Stimulated activated effector memory CD8-positive, alpha-beta T cell treated with anti-CD3 and anti-CD28 coated beads, Interleukin-12 subunit alpha, Interleukin-12 subunit beta, amount 100 ng/mL, for 72 hours (primary cell): ENCODE measurements at regions not wholly inside any gene's neighbourhood (a gene's known extent, or its start where the extent isn't known, plus 50 kb on each side); places are given as distances from the start of the nearest gene placed in this dataset.

ENCODE experiments used
- ATAC-seq: fragments of 150-1000 bp; cut with Tn5 transposase; 2 replicates; pipeline ENCODE4 v1.10.0; 2021
- DNase-seq, 2 donors: peaks; one replicate each; pipeline ENCODE4 v3.0.0; 2021 to 2022; ENCODE audit warnings: low spot score in 2 of 2
- H3K27ac Mint-ChIP-seq: one replicate; pipeline ENCODE4 v1.8.0; 2022; ENCODE audit warnings: mild to moderate bottlenecking, mixed read lengths
- H3K36me3 Mint-ChIP-seq: one replicate; pipeline ENCODE4 v1.8.0; 2022; ENCODE audit warnings: mild to moderate bottlenecking, mixed read lengths
- H3K4me1 Mint-ChIP-seq: one replicate; pipeline ENCODE4 v1.8.0; 2022; ENCODE audit warnings: mixed read lengths
- H3K4me3 Mint-ChIP-seq: one replicate; pipeline ENCODE4 v1.8.0; 2022; ENCODE audit warnings: mild to moderate bottlenecking, mixed read lengths
- H3K9me3 Mint-ChIP-seq: one replicate; pipeline ENCODE4 v1.8.0; 2022; ENCODE audit warnings: mixed read lengths

DNA sequence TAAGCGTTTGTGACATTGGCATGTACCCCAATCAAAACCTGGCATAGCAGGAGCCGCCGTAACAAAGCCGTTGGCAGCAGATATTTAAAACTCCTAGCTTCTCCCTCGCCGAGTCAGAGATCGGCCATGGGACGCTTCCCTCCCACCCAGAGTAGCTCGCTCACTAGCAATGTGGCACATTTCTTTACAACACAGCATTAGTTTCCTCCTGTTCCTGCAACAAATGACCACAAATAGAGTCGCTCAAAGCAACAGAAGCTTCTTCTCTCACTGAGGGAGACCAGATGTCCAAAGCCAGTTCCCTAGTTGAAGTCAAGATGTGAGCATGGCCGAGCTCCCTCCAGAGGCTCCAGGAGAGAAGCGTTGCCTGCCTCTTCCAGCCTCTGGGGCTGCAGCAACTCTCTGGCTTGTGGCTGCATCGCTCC is 106.7 kb downstream of the RBFOX3 start:
- ATAC-seq: no peak
- DNase-seq: no peak
- Mint-ChIP-seq H3K4me1 (no peaks in the 10 kb centered on the region), H3K4me3 (no peak overlapping the region), H3K27ac (no peak overlapping the region), H3K9me3 (no peaks in the 10 kb centered on the region), H3K36me3 (no peaks in the 10 kb centered on the region)

DNA sequence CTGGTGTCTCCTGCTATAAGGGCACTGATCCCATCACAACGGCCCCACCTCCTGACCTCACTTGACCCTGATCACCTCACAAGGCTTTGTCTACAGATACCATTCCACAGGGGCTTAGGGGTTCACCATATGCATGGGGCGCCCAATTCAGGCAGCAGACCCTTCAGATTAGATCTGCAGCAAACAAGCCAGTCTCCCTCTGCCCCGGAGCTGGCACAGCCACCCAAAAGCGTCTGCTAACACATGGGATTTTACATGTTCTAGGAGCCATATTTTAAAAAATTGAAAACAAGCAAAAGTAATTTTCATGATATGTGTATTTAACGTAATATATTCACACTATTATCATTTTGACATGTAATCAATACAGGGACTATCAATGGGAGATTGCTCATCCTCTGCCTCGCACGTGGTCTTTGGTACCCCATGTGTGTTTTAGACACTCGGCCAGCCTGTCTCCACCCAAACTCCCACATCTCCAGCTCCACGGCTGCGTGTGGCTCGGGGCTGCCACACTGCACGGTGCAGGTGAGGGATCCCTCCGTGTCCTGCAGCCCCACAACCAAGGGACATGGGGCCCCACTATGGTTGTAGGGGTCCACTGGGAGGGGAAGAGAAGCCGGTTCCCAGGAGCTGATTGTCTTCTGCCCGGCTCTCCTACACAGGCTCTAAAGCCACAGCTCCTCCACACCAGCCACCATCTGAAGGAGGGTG is 107.6 kb downstream of the RBFOX3 start:
- Mint-ChIP-seq H3K27ac (no peak overlapping the region), H3K4me1 (no peaks in the 10 kb centered on the region)
- ATAC-seq: no peak

GRCh38 chr17:79501910-79502309 is 108.9 kb downstream of the RBFOX3 start:
- H3K4me3 Mint-ChIP-seq: no peak overlapping the region
- no peaks in the 10 kb centered on the region for H3K9me3 Mint-ChIP-seq
- H3K27ac Mint-ChIP-seq: no peak overlapping the region
- no peaks in the 10 kb centered on the region for H3K36me3 Mint-ChIP-seq
- DNase-seq (no peak), ATAC-seq (no peak)
- H3K4me1 Mint-ChIP-seq: no peaks in the 10 kb centered on the region

More for the DNA sequence above, 107.6 kb downstream of the RBFOX3 start:
- DNase-seq: no peak
- Mint-ChIP-seq H3K9me3 (no peaks in the 10 kb centered on the region), H3K36me3 (no peaks in the 10 kb centered on the region), H3K4me3 (no peak overlapping the region)

DNA sequence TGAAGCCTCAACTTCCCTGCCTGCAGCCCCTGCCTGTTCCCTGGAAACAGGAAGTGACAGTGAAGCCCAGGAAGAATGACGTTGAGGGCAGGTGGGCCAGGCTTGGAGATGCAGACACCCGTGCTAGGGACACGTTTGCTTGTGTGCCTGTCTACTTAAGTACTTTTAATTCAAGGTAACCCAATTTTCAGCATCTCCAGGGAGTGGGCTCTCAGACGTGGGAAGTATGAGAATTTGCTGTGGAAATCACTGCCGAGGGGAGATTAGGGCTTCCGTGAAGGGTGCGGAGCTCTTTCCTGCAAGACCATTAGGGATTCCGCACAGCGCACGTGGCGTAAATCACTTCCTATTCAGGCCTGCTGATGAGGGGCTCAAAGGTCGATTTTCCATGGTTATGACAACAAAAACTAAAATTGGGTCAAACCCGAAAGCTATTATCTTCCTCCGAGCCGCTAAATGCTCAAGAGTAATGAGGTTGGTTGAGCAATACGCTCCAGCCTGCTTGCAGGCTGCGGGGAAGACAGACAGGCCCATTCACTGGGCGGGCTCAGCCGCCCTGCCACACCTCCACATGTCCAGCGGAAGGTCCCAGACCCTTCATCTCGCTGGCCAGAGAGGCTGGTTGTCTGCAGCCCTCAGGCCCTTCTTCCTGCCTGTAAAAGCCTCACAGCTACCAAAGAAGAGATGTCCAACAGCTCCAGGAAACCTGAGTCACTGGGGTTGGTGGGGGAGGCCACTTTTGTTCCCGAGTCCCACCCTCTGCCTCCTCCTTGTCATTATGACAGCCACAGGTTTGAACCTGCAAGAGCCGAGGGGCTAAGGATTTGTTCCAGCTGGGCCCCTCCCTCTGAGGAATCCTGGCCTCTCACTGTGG is 109.9 kb downstream of the RBFOX3 start:
- ATAC-seq (no peak), DNase-seq (no peak)
- Mint-ChIP-seq H3K4me1 (no peaks in the 10 kb centered on the region), H3K27ac (no peak overlapping the region), H3K9me3 (no peaks in the 10 kb centered on the region), H3K36me3 (no peaks in the 10 kb centered on the region), H3K4me3 (no peak overlapping the region)

- Mint-ChIP-seq H3K4me3 (no peak overlapping the region), H3K27ac (no peak overlapping the region), H3K36me3 (no peaks in the 10 kb centered on the region), H3K4me1 (no peaks in the 10 kb centered on the region), H3K9me3 (no peaks in the 10 kb centered on the region)
- DNase-seq (no peak), ATAC-seq (no peak)
Measured at GRCh38 chr17:79498854-79499253, 112.0 kb downstream of the RBFOX3 start.

DNA sequence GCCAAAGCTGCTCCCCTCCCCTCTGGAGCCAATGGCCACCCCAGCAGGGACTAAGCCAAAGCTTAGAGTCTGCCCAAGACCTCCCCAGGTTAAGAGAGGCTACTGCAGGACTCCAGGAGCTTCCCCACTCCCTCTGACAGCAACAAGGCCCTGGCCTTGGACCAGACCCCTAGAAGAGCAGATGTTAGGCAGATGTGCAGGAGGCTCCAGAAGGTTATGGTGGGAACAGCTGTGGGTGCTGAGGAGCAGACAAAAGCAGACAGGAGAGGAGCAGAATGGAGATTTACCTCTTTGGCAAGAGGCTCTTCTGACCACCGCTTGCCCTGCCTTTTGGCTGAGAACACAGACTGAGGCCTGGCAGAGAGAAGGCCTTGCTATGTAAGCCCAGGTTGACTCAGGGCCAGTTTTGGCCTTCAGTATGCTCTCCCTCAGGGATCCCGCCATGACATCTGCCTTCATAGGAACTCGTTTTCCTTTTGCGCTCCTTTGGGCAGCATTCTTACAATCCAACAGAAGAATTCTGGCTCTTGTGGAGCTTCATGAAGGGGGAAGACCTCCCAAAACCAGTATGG is 113.0 kb downstream of the RBFOX3 start:
- ATAC-seq (no peak), DNase-seq (no peak)
- H3K36me3 Mint-ChIP-seq: no peaks in the 10 kb centered on the region
- no peak overlapping the region for H3K4me3 Mint-ChIP-seq
- H3K4me1 Mint-ChIP-seq: no peaks in the 10 kb centered on the region
- H3K27ac Mint-ChIP-seq: no peak overlapping the region
- no peaks in the 10 kb centered on the region for H3K9me3 Mint-ChIP-seq

DNA sequence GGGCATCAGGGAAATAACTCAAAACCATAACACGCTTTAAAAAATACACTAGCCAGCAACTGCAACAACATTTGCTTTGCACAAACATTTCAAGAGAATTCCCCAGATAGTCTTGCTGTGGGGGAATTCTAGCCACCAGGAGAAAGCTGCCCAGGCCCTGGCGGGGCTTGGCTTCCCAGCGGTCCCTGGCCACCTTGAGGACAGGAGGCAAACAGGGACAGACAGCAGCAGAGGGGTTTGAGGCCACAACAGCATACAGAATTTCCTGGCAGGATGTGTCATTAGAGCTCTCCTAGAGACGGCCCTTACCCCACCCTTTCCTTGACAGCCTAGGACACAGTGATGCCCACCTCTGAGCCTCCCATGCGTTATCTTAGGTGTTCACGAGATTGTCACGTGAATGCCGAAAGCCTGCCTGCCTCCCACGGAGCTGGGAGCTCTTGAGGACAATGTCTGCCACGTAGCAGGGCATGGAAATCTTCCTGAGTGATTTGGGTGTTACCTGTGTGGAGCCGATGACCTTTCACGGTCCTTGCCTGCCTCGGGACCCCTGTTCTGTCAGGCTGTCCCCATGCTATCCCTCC is 114.3 kb downstream of the RBFOX3 start:
- H3K4me1 Mint-ChIP-seq: no peaks in the 10 kb centered on the region
- H3K27ac Mint-ChIP-seq: no peak overlapping the region
- H3K4me3 Mint-ChIP-seq: no peak overlapping the region
- H3K9me3 Mint-ChIP-seq: no peaks in the 10 kb centered on the region
- no peak for DNase-seq
- ATAC-seq: no peak
- no peaks in the 10 kb centered on the region for H3K36me3 Mint-ChIP-seq

DNA sequence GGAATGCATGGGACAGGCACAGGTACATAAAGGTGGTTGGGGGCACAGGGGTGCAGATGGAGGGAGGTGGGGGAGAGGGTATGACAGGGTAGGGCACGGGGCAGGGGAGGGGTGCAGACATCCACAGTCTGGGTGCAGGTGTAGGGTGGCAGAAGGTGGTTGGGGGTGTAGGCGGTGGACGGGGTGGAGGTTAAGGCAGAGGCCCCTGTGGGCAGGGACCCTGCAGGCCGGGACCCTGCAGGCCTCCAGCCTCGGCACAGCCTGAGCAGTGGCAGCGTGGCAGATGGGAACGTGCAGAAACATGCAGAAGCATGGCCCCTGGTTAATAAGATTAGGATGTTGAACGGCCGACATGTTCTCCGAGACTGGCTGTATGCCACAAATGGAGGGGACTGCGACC is 115.2 kb downstream of the RBFOX3 start:
- Mint-ChIP-seq H3K9me3 (no peaks in the 10 kb centered on the region), H3K27ac (no peak overlapping the region), H3K4me3 (no peak overlapping the region), H3K4me1 (no peaks in the 10 kb centered on the region), H3K36me3 (no peaks in the 10 kb centered on the region)
- ATAC-seq (no peak), DNase-seq (no peak)

DNA sequence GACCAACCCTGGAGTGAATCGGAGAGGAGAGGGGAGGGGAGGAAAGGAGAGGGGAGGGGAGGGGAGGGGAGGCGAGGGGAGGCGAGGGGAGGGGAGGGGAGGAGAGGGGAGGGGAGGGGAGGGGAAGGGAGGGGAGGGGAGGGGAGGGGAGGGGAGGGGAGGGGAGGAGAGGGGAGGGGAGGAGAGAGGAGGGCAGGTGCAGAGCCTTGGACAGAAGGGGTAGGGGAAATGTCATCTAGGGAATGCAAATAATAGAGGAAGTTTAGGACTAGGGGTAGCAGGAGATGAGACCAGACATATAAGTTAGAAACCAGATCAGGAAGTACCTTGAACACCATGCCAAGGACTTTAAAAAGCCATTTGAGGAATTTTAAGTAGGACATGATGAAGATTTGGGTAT is 119.8 kb downstream of the RBFOX3 start:
- no peaks in the 10 kb centered on the region for H3K9me3 Mint-ChIP-seq
- ATAC-seq (no peak), DNase-seq (no peak)
- H3K36me3 Mint-ChIP-seq: no peaks in the 10 kb centered on the region
- no peak overlapping the region for H3K4me3 Mint-ChIP-seq
- no peaks in the 10 kb centered on the region for H3K4me1 Mint-ChIP-seq
- H3K27ac Mint-ChIP-seq: no peak overlapping the region

- H3K36me3 Mint-ChIP-seq: no peaks in the 10 kb centered on the region
- no peaks in the 10 kb centered on the region for H3K9me3 Mint-ChIP-seq
- H3K4me1 Mint-ChIP-seq: no peaks in the 10 kb centered on the region
- ATAC-seq: no peak
- no peak overlapping the region for H3K27ac Mint-ChIP-seq
- no peak for DNase-seq
- no peak overlapping the region for H3K4me3 Mint-ChIP-seq
Measured at GRCh38 chr17:79490530-79490929, 120.3 kb downstream of the RBFOX3 start.

- no peak for ATAC-seq
- Mint-ChIP-seq H3K4me3 (no peak overlapping the region), H3K9me3 (no peaks in the 10 kb centered on the region), H3K4me1 (no peaks in the 10 kb centered on the region), H3K36me3 (no peaks in the 10 kb centered on the region), H3K27ac (no peak overlapping the region)
- DNase-seq: no peak
Measured at GRCh38 chr17:79487149-79487548, 123.7 kb downstream of the RBFOX3 start.

DNA sequence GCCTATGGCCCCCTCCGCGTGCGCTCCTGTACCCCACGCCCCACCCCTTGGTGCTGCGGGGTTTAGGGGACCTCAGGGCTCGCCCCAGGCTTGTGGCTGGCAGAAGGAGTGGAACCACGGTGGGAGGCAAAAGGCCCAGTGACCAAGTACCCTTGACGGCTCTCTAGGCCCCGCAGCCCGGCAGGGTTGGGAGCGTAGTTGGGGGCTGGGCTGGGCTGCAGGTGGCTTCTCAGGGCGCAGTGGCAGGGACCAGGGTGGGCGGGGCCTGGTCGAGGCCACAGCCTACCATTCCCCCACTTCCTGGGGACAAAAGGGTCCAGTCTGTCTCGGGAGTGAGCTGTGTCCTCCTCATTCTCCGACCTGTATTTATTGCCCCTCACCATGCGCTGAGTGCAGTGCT is 124.9 kb downstream of the RBFOX3 start:
- Mint-ChIP-seq H3K4me3 (no peak overlapping the region), H3K4me1 (no peaks in the 10 kb centered on the region), H3K9me3 (no peaks in the 10 kb centered on the region), H3K27ac (no peak overlapping the region), H3K36me3 (no peaks in the 10 kb centered on the region)
- no peak for ATAC-seq
- DNase-seq: no peak

GRCh38 chr17:79485419-79485985 is 125.3 kb downstream of the RBFOX3 start:
- Mint-ChIP-seq H3K27ac (no peak overlapping the region), H3K4me3 (no peak overlapping the region), H3K9me3 (no peaks in the 10 kb centered on the region), H3K4me1 (no peaks in the 10 kb centered on the region), H3K36me3 (no peaks in the 10 kb centered on the region)
- no peak for DNase-seq
- ATAC-seq: no peak

GRCh38 chr17:79484600-79485418 is 126.0 kb downstream of the RBFOX3 start:
- no peak for DNase-seq
- H3K4me3 Mint-ChIP-seq: no peak overlapping the region
- no peak for ATAC-seq
- no peaks in the 10 kb centered on the region for H3K4me1 Mint-ChIP-seq
- no peaks in the 10 kb centered on the region for H3K9me3 Mint-ChIP-seq
- no peaks in the 10 kb centered on the region for H3K36me3 Mint-ChIP-seq
- no peak overlapping the region for H3K27ac Mint-ChIP-seq

- ATAC-seq (no peak), DNase-seq (no peak)
- Mint-ChIP-seq H3K36me3 (no peaks in the 10 kb centered on the region), H3K4me3 (no peak overlapping the region), H3K9me3 (no peaks in the 10 kb centered on the region), H3K27ac (no peak overlapping the region), H3K4me1 (no peaks in the 10 kb centered on the region)
Measured at GRCh38 chr17:79483842-79484241, 127.0 kb downstream of the RBFOX3 start.
